H1 (cell line): ENCODE measurements at regions not wholly inside any gene's neighbourhood (a gene's known extent, or its start where the extent isn't known, plus 50 kb on each side); places are given as distances from the start of the nearest gene placed in this dataset.

Source experiments
- CTCF ChIA-PET: fragments of 300-600 bp; sonication (Branson Sonifier 250); formaldehyde crosslinking; loops from one replicate; lab custom pipeline; 2021; ENCODE audit not compliant: partially characterized antibody; lab: Charles Lee
- POLR2A ChIA-PET: fragments of 300-600 bp; sonication (Branson Sonifier 250); formaldehyde crosslinking; loops from one replicate; lab custom pipeline; 2021; ENCODE audit warnings: inconsistent platforms; ENCODE audit not compliant: partially characterized antibody; lab: Charles Lee
- DNase-seq, 2 experiments: peaks; one replicate each; pipeline versions ENCODE4 v3.0.0 to v3.0.0-alpha.2; 2010 to 2022; ENCODE audit warnings: low spot score in 2 of 2, low read depth in 1 of 2, mixed read lengths in 1 of 2
- FAIRE-seq: peaks from 2 replicates; lab custom pipeline; 2011; peaks lifted over from hg19 to GRCh38; lab: Jason Lieb, UNC
- H2AFZ ChIP-seq: 2 replicates; pipeline ENCODE4 v1.8.1; 2012; ENCODE audit warnings: low read length, inconsistent platforms
- H2AK5ac ChIP-seq: 2 replicates; pipeline ENCODE4 v1.6.1; 2013; ENCODE audit warnings: low read depth, low read length
- H2BK120ac ChIP-seq: replicated peaks from 2 replicates; pipeline ENCODE3; 2013; ENCODE audit warnings: low read depth, low read length, inconsistent platforms
- H2BK12ac ChIP-seq: 2 replicates; pipeline ENCODE4 v1.6.1; 2013; ENCODE audit warnings: low read depth, low read length
- H2BK15ac ChIP-seq: 2 replicates; pipeline ENCODE4 v1.6.1; 2013; ENCODE audit warnings: low read length
- H2BK20ac ChIP-seq: 2 replicates; pipeline ENCODE4 v1.6.1; 2013; ENCODE audit warnings: low read length
- H2BK5ac ChIP-seq: 2 replicates; pipeline ENCODE4 v1.6.1; 2013; ENCODE audit warnings: low read depth, low read length
- H3K14ac ChIP-seq: 2 replicates; pipeline ENCODE4 v1.6.1; 2013; ENCODE audit warnings: inconsistent platforms; ENCODE audit not compliant: insufficient read length
- H3K18ac ChIP-seq: 2 replicates; pipeline ENCODE4 v1.6.1; 2013; ENCODE audit warnings: low read length; ENCODE audit errors: extremely low read depth
- H3K23ac ChIP-seq: 2 replicates; pipeline ENCODE4 v1.6.1; 2013; ENCODE audit warnings: inconsistent platforms; ENCODE audit not compliant: insufficient read length
- H3K23me2 ChIP-seq: 2 replicates; pipeline ENCODE4 v1.6.1; 2013; ENCODE audit warnings: low read depth, low read length
- H3K27ac ChIP-seq: 2 replicates; pipeline ENCODE4 v1.6.1; 2011; ENCODE audit warnings: low read depth, low read length, inconsistent platforms
- H3K27me3 ChIP-seq, 4 experiments: replicated peaks in 1 of 4; 1 replicate in 1 of 4; 2 replicates in 3 of 4; pipeline versions ENCODE4 v1.6.1 to v1.8.1; 2011 to 2013; ENCODE audit warnings: low read length in 3 of 4, mild to moderate bottlenecking in 3 of 4, inconsistent platforms in 2 of 4, mixed read lengths in 2 of 4, moderate library complexity in 1 of 4; ENCODE audit not compliant: control insufficient read depth in 3 of 4, insufficient read depth in 3 of 4; ENCODE audit errors: extremely low read depth in 1 of 4
- H3K36me3 ChIP-seq, 4 experiments: 2 replicates each; pipeline versions ENCODE4 v1.6.1 to v1.8.1; 2011 to 2013; ENCODE audit warnings: mild to moderate bottlenecking in 4 of 4, low read length in 3 of 4, moderate library complexity in 2 of 4, control low read depth in 1 of 4, inconsistent platforms in 1 of 4; ENCODE audit not compliant: insufficient read depth in 4 of 4, control insufficient read depth in 2 of 4
- H3K4ac ChIP-seq: replicated peaks from 2 replicates; pipeline ENCODE3; 2013; ENCODE audit warnings: low read length, low read depth, mixed read lengths, inconsistent platforms; ENCODE audit not compliant: insufficient read length
- H3K4me1 ChIP-seq, 4 experiments: replicated peaks in 1 of 4; 1 replicate in 1 of 4; 2 replicates in 3 of 4; pipeline versions ENCODE4 v1.6.1 to v1.8.1; 2011 to 2013; ENCODE audit warnings: low read length in 3 of 4, inconsistent platforms in 2 of 4, mixed read lengths in 1 of 4; ENCODE audit not compliant: insufficient read depth in 4 of 4, control insufficient read depth in 3 of 4
- H3K4me2 ChIP-seq, 2 experiments: 2 replicates each; pipeline versions ENCODE4 v1.6.1 to v1.8.1; 2011 to 2013; ENCODE audit warnings: low read depth in 2 of 2, low read length in 2 of 2, control low read depth in 1 of 2, inconsistent platforms in 1 of 2, mild to moderate bottlenecking in 1 of 2; ENCODE audit not compliant: insufficient read depth in 1 of 2
- H3K4me3 ChIP-seq, 4 experiments: fragments of 200-600, 300-600 bp in 1 of 4; sonication (generic), shearing (Covaris generic), sonication (Bioruptor Twin) in 1 of 4; 2 replicates each; pipeline versions ENCODE4 v1.5.1 to v1.8.1; 2011 to 2016; ENCODE audit warnings: low read length in 4 of 4, low read depth in 3 of 4, control low read depth in 2 of 4, inconsistent platforms in 2 of 4, mild to moderate bottlenecking in 2 of 4, mixed read lengths in 1 of 4, moderate library complexity in 1 of 4; ENCODE audit not compliant: insufficient read depth in 2 of 4; ENCODE audit errors: extremely low read depth in 1 of 4
- H3K56ac ChIP-seq: replicated peaks from 2 replicates; pipeline ENCODE3; 2013; ENCODE audit warnings: low read depth, mild to moderate bottlenecking, mixed read lengths, low read length, inconsistent platforms; ENCODE audit not compliant: insufficient read length
- H3K79me1 ChIP-seq: 2 replicates; pipeline ENCODE4 v1.6.1; 2013; ENCODE audit warnings: low read depth, low read length, control low read depth
- H3K79me2 ChIP-seq, 2 experiments: 2 replicates each; pipeline versions ENCODE4 v1.6.1 to v1.8.1; 2012 to 2013; ENCODE audit warnings: low read length in 2 of 2, mild to moderate bottlenecking in 2 of 2, inconsistent platforms in 1 of 2; ENCODE audit not compliant: insufficient read depth in 2 of 2, control insufficient read depth in 1 of 2
- H3K9ac ChIP-seq, 4 experiments: replicated peaks in 1 of 4; 1 replicate in 1 of 4; 2 replicates in 3 of 4; pipeline versions ENCODE4 v1.6.1 to v1.8.1; 2011 to 2013; ENCODE audit warnings: low read depth in 3 of 4, low read length in 3 of 4, control low read depth in 2 of 4, mild to moderate bottlenecking in 2 of 4, moderate library complexity in 2 of 4, inconsistent platforms in 1 of 4; ENCODE audit errors: extremely low read depth in 1 of 4
- H3K9me3 ChIP-seq, 2 experiments: 2 replicates each; pipeline versions ENCODE4 v1.6.1 to v1.8.1; 2012 to 2013; ENCODE audit warnings: mild to moderate bottlenecking in 2 of 2, moderate library complexity in 2 of 2, control low read depth in 1 of 2, inconsistent platforms in 1 of 2, low read depth in 1 of 2, low read length in 1 of 2, mixed read lengths in 1 of 2; ENCODE audit not compliant: insufficient read depth in 2 of 2
- H4K20me1 ChIP-seq, 2 experiments: replicated peaks in 1 of 2; 2 replicates each; pipeline versions ENCODE3 to v1.8.1; 2011 to 2013; ENCODE audit warnings: inconsistent platforms in 2 of 2, low read length in 2 of 2, mild to moderate bottlenecking in 1 of 2; ENCODE audit not compliant: insufficient read depth in 2 of 2, control insufficient read depth in 1 of 2
- H4K5ac ChIP-seq: 2 replicates; pipeline ENCODE4 v1.6.1; 2013; ENCODE audit warnings: low read length, low read depth, mixed read lengths, inconsistent platforms; ENCODE audit not compliant: insufficient read length
- H4K8ac ChIP-seq: 2 replicates; pipeline ENCODE4 v1.8.0; 2013; ENCODE audit warnings: mild to moderate bottlenecking, moderate library complexity, low read length, inconsistent platforms; ENCODE audit not compliant: insufficient read depth; ENCODE audit errors: extremely low read depth
- H4K91ac ChIP-seq: replicated peaks from 2 replicates; pipeline ENCODE3; 2013; ENCODE audit warnings: low read length, mixed read lengths, inconsistent platforms; ENCODE audit not compliant: insufficient read length
- TEAD4 ChIP-seq: IDR thresholded peaks from 2 replicates; pipeline ENCODE4 v1.6.1; 2012; ENCODE audit warnings: low read depth, low read length, inconsistent platforms, mixed read lengths
- WGBS, 2 experiments: shearing (Covaris generic) in 1 of 2; methylation state at CpG; one replicate each; pipeline versions ENCODE4 v1.1.6 to v1.1.7; 2013 to 2015; ENCODE audit warnings: low lambda C conversion rate in 2 of 2, mixed read lengths in 2 of 2, inconsistent platforms in 1 of 2, low coverage in 1 of 2, missing lambda C conversion rate in 1 of 2; ENCODE audit not compliant: insufficient replicate concordance in 2 of 2, insufficient coverage in 1 of 2, insufficient read length in 1 of 2; ENCODE audit errors: extremely low coverage in 1 of 2, missing lambda C conversion rate in 1 of 2; 5-methylcytosine and 5-hydroxymethylcytosine counted together
- TF ChIP-seq, protein P1 (sequence below): IDR thresholded peaks from 2 replicates; pipeline ENCODE4 v1.6.1; 2012; ENCODE audit warnings: low read length, inconsistent platforms

DNA sequence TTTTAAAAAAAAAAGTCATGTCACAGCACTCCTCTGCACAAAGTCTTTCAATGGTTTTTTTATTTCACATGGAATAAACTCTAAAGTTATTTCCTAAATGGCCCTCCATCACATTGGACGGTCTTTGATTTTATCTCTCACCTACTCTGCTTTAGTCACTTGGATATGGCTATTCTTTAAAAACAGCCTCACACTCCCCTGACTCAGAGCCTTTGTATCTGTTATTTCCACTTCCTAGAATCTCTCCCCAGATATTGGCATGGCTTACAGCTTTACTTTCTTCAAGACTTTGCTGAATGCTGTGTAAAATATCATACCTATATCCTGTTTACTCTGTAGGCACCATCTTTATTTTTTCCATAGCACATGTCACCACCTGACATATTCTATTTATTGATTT lies 194.7 kb upstream of the MCHR2 start:
- no peaks in the 10 kb centered on the region for H3K79me2 ChIP-seq
- H3K27ac ChIP-seq = no peak overlapping the region
- H3K4me1 ChIP-seq = no peaks in the 10 kb centered on the region
- no peaks in the 10 kb centered on the region for H3K23me2 ChIP-seq
- no peak overlapping the region for H2BK20ac ChIP-seq
- no peaks in the 10 kb centered on the region for H4K20me1 ChIP-seq
- H3K18ac ChIP-seq = no peak overlapping the region
- no peak overlapping the region for H2BK5ac ChIP-seq
- H3K4me2 ChIP-seq = no peak overlapping the region
- no peak overlapping the region for H3K23ac ChIP-seq
- no peak for FAIRE-seq
- POLR2A ChIA-PET = no interaction called here
- H2AFZ ChIP-seq = no peak overlapping the region
- no peak overlapping the region for H4K8ac ChIP-seq
- H4K91ac ChIP-seq = no peak overlapping the region
- H3K36me3 ChIP-seq = no peaks in the 10 kb centered on the region
- no peaks in the 10 kb centered on the region for H3K9me3 ChIP-seq
- H3K56ac ChIP-seq = no peak overlapping the region
- CTCF ChIA-PET = interaction anchor here (0.6 kb wide), 1 partner anchor 274 kb away, joined by 4 read pairs; no protein-coding TSS in a partner anchor
- TF ChIP-seq, protein P1, sequence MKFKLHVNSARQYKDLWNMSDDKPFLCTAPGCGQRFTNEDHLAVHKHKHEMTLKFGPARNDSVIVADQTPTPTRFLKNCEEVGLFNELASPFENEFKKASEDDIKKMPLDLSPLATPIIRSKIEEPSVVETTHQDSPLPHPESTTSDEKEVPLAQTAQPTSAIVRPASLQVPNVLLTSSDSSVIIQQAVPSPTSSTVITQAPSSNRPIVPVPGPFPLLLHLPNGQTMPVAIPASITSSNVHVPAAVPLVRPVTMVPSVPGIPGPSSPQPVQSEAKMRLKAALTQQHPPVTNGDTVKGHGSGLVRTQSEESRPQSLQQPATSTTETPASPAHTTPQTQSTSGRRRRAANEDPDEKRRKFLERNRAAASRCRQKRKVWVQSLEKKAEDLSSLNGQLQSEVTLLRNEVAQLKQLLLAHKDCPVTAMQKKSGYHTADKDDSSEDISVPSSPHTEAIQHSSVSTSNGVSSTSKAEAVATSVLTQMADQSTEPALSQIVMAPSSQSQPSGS = no peak
- TF ChIP-seq TEAD4 = no peak
- WGBS, 2 experiments = 90% methylated on average over 1 of the region's 1 CpG; no CpG with 5 or more reads in 1 of the 2 experiments
- H2BK12ac ChIP-seq = no peak overlapping the region
- no peaks in the 10 kb centered on the region for H3K79me1 ChIP-seq
- H3K4me3 ChIP-seq = no peak overlapping the region
- H3K4ac ChIP-seq = no peak overlapping the region
- H2BK15ac ChIP-seq = no peak overlapping the region
- H3K9ac ChIP-seq = no peak overlapping the region
- no peak overlapping the region for H2BK120ac ChIP-seq
- no peak overlapping the region for H2AK5ac ChIP-seq
- peaks cover 0 to 1% (median 0%) of the 10 kb centered on the region in 4 experiments; a peak in 1 of 7 replicates for H3K27me3 ChIP-seq
- no peak overlapping the region for H4K5ac ChIP-seq
- no peak for DNase-seq
- no peak overlapping the region for H3K14ac ChIP-seq
